ENCODE measurements at regions not wholly inside any gene's neighbourhood (a gene's known extent, or its start where the extent isn't known, plus 50 kb on each side); places are given as distances from the start of the nearest gene placed in this dataset.
"Not testable (repeated sequence)": the region's sequence is repeated elsewhere in the genome, so short reads cannot be mapped to it uniquely, and the experiment has no call there.

DNA sequence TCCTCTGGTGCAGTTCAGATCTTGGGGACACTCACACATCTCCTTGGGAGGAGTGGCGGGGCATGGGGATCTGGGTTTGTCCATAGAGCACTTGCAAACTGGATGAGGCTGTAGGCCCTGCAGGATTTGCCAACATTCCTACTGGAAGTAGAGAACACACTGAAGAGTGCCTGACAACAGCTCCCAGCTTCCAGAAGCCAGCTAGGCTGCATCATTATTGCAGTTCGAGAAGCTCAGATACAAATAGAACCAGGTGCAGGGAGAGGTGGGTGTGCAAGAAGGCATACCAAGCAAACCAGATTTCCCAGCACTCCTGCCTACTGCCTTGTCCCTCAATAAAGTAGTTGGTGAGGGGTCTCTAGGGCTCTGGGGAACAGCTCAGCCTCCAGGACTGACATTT, 52.5 kb downstream of the RHOB start:
- no peak for DNase-seq

DNA sequence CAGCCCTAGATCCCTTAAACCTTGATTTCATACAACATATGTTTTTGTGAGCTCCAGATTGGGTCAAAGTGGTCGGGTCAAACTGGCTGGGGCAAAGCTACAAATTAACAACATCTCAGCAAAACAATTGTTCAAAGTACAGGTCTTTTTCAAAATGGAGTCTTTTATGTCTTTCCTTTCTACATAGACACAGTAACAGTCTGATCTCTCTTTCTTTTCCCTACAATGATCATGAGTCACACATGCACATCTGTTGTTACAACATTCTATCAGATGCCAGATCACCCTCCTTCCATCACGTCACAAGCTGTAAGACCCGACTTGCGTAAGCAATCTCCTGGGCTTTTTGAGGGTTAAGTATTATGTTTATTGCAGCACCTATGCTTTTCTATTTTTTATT, 55.1 kb downstream of the RHOB start:
- no peak for DNase-seq

DNA sequence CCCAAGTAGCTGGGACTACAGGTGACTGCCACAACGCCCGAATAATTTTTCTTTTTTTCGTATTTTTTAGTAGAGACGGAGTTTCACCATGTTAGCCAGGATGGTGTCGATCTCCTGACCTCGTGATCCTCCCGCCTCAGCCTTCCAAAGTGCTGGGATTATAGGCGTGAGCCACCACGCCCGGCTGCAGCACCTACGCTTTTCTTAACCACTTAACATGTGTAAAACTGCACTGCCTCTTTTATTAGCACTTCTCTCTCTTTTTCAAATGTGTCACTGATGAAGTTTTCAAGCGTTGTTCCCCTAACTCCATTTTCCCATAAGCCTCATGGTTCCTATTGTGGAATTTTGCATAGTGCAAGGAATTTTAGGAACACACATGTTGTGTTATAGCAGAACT, 55.6 kb downstream of the RHOB start:
- DNase-seq: not testable (repeated sequence)

DNA sequence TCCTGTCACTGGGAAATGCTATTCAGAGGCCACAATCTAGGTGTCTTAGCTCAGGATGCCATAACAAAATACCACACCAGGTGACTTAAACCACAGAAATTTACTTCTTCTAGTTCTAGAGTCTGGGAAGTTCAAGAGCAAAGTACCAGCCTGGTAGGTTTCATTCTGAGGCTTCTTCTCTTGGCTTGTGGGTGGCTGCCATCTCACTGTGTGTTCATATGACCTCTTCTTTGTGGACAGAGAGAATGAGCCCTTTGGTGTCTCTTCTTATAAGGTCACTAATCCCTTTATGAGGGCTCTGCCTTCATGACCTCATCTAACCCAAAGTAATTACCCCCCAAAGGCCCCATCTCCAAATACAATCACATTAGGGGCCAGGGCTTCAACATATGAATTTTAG, 57.3 kb downstream of the RHOB start:
- no peak for DNase-seq

DNA sequence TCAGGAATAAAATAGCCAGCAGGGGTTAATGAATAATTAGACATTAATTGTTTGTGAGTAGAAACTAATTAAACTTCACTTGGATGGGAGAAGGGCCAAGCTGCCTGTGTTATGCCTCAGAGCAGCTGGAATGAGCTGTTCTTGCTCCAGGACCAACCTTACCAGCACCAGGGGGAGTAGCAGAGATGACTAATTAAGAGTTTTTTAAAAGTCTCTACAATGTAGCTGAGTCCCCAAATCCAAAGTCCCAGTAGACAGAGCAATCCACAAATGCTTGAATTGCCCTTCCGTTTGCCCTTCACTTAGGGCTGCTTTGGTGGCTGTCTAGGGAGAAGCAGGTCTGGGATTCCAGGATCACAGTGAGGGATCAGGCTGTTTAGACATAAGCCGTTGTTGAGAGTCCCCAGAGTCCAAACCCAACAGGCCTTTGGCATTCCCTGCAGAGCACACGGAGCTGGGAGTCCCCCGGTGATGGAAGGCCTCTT, 59.4 kb downstream of the RHOB start:
- DNase-seq: no peak

DNA sequence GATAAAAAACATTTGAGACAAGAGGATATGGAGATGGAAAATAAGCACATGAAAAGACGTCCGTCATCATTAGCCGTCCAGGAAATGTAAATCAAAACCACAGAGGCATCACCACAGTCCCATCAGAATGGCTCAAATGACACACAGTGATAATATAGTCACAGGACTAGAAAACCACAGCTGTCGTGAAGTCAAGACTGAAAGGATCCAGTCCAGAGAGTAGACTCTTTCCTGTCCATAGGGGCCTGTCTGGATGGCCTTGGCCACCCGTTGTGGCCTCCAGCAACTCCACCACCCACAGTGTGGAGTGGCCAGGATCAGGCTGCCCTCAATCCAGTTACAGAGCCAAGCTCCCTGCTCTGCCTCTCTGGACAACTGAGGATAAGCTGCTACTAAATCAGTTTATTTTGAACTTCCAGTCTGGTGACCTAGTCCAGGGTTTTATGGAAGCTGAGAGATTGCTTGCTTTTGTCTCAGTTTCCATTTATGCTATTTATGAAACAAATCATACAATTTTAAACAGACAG, 60.4 kb downstream of the RHOB start:
- no peak for DNase-seq

DNA sequence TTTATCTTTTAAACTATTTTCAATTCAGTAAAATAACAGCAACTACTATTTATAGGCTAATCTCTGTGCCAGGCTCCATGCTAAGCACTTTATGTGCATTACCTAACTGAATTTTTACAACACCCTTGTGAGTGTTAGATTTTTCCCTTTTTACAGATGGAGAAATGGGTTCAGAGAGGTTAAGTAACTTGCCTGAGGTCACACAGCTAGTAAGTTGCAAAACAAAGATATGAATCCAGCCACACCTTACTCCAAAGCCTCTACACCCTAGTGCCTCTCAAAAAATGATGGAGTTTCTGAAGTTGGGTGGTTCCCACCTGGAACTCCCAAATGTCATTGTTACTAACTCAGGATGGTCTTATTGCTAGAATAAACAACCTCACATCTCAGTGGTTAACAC, 60.8 kb downstream of the RHOB start:
- DNase-seq: no peak

DNA sequence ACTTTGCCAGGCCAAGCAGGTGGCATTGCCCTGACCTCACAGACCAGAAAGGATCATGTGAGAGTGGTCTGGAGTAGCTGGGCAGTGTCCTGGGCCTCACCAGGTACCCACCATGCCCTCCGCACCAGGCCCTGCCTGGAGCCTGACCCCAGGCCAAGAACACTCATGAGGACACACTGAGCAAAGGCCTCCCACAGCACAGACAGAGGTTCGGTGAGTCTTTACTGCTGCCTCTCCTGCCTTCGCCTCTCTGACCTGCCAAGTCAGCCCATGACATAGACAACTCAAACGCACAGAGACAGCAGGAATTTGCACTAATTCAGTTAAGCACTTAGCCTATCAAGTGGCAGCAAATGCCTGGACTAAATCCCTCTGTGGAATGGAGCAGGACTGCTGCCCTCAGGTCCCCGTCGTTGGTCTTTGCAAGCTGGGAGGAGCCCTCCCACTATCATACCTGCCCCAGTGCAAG, 62.5 kb downstream of the RHOB start:
- DNase-seq: no peak

DNA sequence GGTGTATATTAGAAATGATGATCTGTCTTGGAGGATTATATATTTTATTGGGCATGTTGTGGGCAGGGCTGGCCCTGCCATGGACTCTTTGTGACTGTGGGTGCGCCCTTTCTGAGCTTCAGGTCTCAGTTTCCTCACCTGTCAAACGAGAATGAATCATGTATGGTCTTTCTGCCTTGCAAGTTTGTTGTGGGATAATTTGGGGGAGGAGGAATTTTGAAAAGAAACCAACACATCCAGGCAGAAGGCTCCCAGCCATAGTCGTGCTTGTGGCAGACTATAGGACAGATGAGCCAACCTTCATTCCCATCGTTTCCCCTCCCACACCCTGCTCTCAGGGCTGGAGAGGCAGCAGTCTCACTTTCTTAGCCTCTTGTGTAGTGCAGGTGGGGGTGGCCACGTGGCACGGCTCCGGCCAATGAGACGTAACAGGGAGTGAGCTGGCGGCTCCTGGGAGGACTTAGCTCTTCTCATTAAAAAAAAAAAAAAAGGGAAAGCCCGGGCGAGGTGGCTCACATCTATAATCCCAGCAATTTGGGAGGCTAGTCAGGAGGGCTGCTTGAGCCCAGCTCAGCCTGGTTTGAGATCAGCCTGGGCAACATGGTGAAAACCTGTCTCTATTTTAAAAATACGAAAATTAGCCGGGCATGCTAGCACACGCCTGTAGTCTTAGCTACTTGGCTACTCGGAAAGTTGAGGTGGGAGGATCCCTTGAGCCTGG, 63.1 kb downstream of the RHOB start:
- peak; percentile 28 to 68 for DNase-seq

DNA sequence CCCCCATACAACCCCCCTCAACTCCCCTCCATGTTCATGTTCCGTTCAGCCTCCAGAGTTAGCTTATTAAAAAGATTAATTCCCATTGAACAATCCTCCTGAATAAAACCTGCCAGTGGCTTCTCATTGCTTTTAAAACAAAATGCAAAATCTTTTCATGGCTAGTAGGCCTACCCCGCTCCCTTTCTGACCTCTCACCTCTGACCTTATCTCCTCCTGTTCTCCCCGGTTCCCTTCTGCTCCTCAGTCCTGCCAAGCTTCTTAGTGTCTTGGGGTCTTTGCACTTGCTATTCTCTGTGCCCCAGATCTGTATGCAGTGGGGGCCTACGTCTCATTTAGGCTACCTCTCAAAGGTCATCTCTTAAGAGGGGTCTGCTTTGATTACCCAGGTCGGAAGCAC, 64.3 kb downstream of the RHOB start:
- DNase-seq: no peak

DNA sequence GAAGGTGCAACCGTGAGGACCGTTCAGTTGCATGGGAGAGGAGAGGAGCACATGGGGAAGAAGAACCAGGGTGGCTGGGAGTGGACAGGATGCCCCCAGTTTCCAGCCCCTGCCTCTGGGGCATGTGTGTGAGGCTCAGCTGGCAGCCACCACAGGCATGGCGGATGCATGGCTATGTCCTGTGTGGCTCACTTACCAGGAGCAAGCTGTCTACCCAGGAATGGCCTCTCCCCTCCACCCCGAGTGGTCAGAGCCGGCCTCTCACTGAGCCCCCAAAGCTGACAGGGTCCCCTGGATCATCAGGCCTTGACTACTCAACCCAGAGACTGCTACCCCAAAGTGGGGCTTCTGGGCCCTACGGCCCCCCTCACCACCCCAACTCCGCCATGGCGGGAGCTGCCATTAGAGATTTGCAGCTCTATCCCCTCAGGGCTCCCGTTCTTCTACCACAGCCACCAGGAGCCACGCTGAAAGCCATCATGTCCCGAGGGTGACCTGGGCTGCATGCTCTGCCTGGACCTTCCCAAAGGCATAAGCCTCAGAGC, 65.3 kb downstream of the RHOB start:
- DNase-seq: no peak

DNA sequence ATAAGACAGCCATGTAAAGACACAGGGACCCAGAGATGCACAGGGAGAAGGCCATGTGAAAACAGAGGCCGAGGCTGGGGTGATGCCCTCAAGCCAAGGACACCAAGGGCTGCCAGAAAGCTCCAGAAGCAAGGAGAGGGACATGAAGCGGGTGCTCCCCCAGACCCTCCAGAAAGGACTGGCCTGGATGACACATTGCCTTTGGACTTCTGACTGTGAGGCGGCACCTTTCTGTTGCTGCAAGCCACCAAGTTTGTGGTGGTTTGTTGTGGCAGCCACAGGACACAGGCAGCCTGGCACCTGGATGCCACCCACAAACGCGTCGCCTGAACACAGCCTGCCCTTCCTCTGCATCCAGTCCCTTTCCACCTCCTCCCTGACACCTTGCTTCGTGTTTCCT, 67.1 kb downstream of the RHOB start:
- DNase-seq: no peak

DNA sequence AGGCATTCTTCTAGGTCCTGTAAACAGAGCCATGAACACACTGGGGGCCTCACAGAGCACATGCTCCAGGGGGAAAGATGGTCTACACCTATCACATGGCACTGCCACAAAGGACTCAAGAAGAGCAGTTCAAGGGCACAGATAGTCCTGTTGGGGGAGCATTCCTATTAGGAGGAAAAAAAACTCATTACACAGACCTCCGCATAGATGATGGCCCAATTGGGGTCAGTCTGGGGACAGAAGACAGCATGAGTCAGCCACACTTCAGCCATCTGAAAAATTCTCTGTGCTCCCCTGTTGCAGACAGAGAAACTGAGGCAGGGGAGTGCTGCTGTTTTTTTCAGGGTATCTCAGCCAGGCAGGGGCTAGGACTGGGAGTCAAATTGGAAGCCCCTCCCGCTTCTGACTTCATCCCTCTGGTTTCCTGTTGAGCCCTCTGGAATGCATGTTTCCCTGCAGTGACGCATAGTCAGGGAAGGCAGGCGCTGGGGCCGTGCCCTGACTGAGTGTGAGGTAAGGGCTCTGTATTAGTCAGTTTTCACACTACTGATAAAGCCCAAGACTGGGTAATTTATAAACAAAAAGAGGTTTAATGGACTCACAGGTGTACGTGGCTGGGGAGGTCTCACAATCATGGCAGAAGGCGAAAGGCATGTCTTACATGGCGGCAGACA, 67.9 kb downstream of the RHOB start:
- DNase-seq: no peak

DNA sequence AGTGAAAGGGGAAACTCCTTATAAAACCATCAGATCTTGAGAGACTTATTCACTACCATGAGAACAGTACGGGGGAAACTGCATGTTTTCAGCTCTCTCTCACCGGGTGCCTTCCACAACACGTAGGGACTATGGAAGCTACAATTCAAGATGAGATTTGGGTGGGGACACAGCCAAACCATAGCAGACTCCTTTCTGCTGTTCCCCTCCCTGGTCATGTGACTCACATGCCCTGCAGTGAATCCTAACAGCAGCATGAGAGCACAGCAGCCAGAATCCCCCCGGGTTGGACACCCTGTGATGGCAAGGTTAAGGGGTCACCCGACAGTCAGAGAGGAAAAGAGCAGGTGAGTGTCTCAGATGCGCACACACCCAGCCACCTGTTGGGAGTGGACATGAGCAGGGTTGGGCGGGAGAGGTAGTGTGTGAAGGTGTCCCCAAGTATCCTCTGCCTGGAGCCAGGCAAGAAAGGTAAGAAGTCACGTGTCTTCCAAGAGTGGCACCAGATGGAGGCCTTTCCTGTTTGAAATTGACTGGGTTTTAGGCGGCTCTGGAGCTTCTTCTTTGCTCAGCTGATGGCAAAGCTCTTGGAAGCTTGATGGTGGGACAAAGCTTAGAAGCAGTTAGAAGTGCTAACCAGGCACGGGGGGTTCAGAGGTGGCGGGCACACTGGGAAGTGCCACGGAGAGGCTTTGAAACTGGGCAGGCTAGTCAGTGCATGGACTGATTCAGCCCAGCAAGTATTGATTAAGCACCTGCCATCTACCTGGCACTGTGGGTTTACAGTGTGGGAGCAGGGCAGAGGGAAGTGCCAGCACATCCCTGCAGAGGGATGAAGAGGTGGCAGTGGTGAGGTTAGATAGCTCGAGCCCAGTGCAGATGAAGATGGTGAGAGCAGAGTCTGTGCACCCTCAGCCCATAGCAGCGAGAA, 68.7 kb downstream of the RHOB start:
- no peak for DNase-seq

DNA sequence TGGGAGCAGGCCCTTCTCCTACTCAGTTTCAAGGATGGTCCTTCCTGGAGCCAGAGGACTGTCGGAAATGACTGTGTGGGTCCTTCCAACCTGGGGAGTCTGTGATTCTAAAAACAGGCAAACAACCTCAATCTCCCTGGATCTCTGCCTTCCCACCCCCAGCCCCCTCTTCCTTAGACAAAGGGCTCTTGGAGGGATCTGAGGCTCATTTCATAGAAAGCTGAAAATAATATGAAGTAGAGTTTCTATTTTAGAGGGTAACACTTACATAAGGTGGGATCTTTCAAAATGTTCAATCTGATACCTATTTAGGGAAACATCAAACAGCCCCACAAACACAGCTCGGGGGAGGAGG, 69.4 kb downstream of the RHOB start:
- no peak for DNase-seq

DNA sequence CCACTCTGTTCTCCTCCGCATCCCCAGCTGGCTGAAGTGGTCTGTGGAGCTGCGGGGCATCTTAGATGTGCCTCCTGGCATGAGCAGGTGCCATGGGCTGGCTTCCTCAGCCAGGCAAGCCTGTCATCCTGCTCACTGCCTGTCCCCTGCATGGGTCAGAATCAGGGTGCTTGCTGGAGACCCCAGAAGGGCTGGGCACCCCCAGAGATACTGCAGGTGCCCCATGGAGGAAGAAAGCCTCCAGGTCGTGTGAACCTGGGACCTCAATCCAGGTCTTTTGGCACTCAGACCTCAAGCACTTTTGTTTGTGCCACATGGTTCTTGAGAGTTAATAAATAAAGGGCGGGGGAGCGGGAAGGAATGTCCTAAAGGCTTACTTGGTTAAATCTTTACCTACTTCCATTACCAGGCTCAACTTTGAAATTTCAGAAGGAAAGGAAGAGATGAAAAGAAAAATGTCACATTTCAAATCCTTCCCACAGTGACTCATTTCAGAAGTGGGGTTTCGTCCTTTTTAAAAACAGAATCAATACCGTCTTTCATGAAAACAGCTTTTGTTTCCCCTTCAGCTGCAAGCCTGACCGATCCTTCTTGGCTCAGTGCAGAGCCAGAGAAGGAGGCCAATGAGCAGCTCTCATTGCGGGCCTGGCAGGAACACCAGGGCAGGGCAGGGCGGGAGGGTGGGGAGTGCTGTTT, 69.9 kb downstream of the RHOB start:
- no peak for DNase-seq

DNA sequence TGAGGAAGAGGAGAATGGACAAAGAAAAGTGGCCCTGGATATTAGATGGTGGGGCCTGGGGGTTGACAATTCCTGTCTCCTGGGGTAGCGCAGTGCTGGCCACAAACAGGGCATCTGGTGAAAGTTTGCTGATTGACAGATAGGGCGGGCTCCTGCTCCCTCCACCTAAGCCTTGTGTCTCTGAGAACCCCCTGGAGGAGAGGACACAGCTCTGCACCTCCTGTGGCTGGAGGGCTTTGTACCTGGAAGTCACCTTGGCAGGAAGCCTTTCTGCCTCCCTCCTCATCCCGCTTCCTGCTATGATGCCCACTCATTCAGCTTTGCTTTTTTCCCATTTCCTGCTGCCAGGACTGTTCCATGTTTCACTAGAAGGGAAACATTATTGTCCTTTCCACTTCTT, 72.4 kb downstream of the RHOB start:
- no peak for DNase-seq

DNA sequence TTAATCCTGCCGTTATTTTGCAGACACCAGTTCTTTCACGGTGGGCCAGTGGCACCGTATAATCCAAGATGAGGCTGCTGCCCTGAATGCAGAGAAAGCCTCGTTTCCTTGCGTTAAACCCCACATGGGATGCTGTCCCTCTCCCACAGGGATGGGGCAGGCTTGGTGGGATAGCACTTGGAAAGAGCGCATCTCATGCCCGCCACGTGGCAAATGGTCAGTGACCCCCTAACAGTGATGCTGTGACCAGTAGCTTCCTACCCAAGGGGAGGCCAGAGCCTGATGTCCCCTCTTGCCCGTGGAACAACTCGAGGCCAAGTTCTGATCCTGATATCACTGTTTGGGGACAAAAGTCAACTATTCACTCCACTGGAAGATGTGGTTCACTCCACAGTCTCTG, 73.3 kb downstream of the RHOB start:
- DNase-seq: no peak

DNA sequence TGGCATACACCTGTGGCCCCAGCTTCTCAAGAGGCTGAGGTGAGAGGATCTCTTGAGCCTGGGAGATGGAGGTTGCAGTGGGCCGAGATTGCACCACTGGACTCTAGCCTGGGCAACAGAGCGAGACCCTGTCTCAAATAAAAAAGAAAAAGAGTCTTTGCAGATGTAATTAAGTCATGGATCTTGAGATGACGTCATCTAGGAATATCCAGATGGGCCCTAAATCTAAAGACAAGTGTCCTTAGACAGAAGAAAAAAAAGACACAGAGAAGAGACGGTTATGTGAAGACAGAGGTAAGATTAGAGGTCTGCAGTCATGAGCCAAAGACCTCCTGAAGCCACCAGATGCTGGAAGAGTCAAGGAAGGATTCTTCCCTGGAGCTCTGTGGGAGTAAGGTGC, 74.3 kb downstream of the RHOB start:
- no peak for DNase-seq

DNA sequence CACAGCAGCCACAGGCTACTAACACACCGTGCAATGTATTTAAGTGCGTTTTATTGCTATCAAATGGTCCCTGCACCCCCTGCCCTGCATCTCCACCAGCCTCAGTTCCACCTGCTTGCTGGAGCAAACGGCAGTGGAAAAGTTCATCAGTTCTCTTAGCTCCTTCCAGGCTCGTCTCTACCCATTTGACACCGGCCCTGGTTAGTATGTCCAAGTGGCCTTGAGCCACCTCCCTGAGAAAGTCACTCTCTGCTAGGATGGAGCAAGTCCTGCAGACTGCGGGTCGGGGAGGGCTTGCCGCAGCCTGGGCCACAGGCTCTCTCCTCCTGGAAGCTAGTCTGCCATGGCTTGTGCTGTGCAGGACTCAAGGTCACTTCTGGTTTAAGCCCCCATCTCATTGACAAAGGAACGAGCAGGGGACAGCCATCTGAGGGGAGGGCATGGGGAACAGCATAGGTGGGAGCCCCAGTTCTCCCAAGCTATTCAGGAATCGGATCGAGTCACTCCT, 74.9 kb downstream of the RHOB start:
- no peak for DNase-seq

DNA sequence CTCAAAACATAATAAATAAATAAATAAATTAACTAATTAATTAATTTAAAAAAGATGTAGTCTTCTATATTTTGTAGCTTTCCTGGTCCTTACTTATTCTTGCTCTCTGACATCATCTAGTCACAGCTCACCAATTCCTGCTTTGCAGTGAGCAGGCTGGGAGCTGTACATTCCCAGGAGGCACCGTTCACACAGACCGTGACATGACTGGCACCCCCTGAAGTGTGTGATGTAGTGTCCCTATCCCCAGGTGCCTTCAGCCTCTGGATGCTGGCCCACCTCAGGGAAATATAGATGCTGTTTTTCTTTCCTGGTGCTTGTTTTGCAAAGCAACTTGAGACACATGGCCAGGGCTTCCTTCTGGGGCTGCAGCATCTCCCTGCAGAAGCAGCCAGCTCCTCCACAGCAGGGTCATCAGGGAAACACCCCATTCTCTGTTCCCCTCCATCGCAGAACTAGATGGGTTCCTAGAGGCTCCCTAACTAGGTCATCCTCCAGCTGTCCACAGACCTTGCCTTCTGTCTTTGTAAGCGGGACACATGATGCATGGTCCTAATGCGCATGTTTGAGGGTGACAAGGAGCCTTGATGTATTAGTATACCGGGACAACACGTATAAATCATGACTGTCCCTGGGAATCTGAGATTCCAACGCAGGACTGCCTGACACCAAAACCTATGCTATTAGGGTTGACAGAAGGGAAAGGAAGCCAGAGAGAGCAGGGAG, 76.4 kb downstream of the RHOB start:
- no peak for DNase-seq

DNA sequence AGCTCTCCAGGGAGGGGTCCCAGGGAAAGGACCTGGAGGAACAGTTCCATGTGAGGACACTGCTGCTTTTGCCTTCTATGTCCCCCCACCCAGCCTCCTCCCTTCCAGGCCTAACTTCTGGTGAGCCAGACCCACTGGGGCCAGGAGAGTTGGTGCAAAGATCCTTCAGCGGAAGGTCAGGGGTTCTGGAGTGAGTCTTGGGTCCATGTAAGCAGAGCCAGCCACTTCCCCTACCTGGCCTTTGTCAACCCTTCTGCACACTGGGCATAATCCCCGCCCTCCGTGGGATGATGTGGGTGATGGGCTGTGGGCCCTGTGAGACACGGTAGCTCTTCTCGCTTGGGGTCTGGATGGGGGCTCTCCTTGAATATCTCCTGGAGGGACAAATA, 76.9 kb downstream of the RHOB start:
- no peak for DNase-seq
